Uterus (tissue), 2 donors: ENCODE measurements at regions not wholly inside any gene's neighbourhood (a gene's known extent, or its start where the extent isn't known, plus 50 kb on each side); places are given as distances from the start of the nearest gene placed in this dataset.

Experiments used
- POLR2A ChIP-seq, 2 donors: fragments of 450-650 bp; IDR thresholded peaks; one replicate each; pipeline ENCODE4 v1.6.1; 2016; ENCODE audit warnings: antibody characterized with exemption in 2 of 2, mild to moderate bottlenecking in 1 of 2, moderate library complexity in 1 of 2
- TF ChIP-seq, protein P1 (sequence below), 4 experiments: fragments of 200-600 bp in 2 of 4; fragments of 450-650 bp in 2 of 4; sonication (generic) in 2 of 4; IDR thresholded peaks; one replicate each; pipeline ENCODE4 v1.5.1; 2016 to 2019; ENCODE audit warnings: antibody characterized with exemption in 4 of 4, mild to moderate bottlenecking in 2 of 4, moderate library complexity in 1 of 4

GRCh38 chr18:38750751-38751150, 1185.2 kb upstream of the CELF4 start:
- TF ChIP-seq, protein P1, sequence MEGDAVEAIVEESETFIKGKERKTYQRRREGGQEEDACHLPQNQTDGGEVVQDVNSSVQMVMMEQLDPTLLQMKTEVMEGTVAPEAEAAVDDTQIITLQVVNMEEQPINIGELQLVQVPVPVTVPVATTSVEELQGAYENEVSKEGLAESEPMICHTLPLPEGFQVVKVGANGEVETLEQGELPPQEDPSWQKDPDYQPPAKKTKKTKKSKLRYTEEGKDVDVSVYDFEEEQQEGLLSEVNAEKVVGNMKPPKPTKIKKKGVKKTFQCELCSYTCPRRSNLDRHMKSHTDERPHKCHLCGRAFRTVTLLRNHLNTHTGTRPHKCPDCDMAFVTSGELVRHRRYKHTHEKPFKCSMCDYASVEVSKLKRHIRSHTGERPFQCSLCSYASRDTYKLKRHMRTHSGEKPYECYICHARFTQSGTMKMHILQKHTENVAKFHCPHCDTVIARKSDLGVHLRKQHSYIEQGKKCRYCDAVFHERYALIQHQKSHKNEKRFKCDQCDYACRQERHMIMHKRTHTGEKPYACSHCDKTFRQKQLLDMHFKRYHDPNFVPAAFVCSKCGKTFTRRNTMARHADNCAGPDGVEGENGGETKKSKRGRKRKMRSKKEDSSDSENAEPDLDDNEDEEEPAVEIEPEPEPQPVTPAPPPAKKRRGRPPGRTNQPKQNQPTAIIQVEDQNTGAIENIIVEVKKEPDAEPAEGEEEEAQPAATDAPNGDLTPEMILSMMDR (IDR thresholded peaks at IDR 0.05) = no peak
- TF ChIP-seq POLR2A (IDR thresholded peaks at IDR 0.05) = no peak
